Endothelial cell of umbilical vein (primary cell): ENCODE measurements at regions not wholly inside any gene's neighbourhood (a gene's known extent, or its start where the extent isn't known, plus 50 kb on each side); places are given as distances from the start of the nearest gene placed in this dataset.

Experiments
- EZH2 ChIP-seq: IDR thresholded peaks from 2 replicates; pipeline ENCODE4 v1.6.1; 2012; ENCODE audit warnings: borderline replicate concordance, low read depth, mild to moderate bottlenecking, moderate library complexity, low read length, inconsistent platforms; ENCODE audit not compliant: severe bottlenecking
- FOS ChIP-seq: IDR thresholded peaks from 2 replicates; pipeline ENCODE4 v1.6.1; 2011; ENCODE audit warnings: mild to moderate bottlenecking, low read length, moderate library complexity, borderline replicate concordance; ENCODE audit not compliant: insufficient read depth
- GATA2 ChIP-seq: IDR thresholded peaks from 2 replicates; pipeline ENCODE4 v1.7.0; 2011; ENCODE audit warnings: low read depth, mild to moderate bottlenecking, moderate library complexity, mixed read lengths, low read length; ENCODE audit not compliant: insufficient read length, insufficient read depth
- JUN ChIP-seq: IDR thresholded peaks from 2 replicates; pipeline ENCODE4 v1.6.1; 2011; ENCODE audit warnings: borderline replicate concordance, low read depth; ENCODE audit not compliant: insufficient read length, insufficient read depth
- MYC ChIP-seq: IDR thresholded peaks from one replicate; pipeline ENCODE4 v1.6.1; 2011; ENCODE audit warnings: mild to moderate bottlenecking, low read depth, low read length
- POLR2A ChIP-seq: IDR thresholded peaks from 2 replicates; pipeline ENCODE4 v1.6.1; 2012; ENCODE audit warnings: low read depth, mild to moderate bottlenecking, control low read depth, low read length
- POLR2AphosphoS5 ChIP-seq: IDR thresholded peaks from 2 replicates; pipeline ENCODE4 v1.6.1; 2012; ENCODE audit warnings: low read depth, mild to moderate bottlenecking, control low read depth, low read length, moderate library complexity; ENCODE audit not compliant: insufficient read depth
- TF ChIP-seq, protein P1 (sequence below), 2 donors: IDR thresholded peaks; 1 replicate in 1 of 2; 2 replicates in 1 of 2; pipeline ENCODE4 v1.5.1; 2011; ENCODE audit warnings: low read length in 2 of 2, mild to moderate bottlenecking in 2 of 2, moderate library complexity in 2 of 2, control low read depth in 1 of 2, inconsistent platforms in 1 of 2, low read depth in 1 of 2; ENCODE audit not compliant: insufficient read depth in 1 of 2; ENCODE audit errors: extremely low read depth in 1 of 2
- TF ChIP-seq, protein P2 (sequence below): IDR thresholded peaks from 2 replicates; pipeline ENCODE4 v1.6.1; 2011; ENCODE audit not compliant: insufficient read depth, insufficient read length

DNA sequence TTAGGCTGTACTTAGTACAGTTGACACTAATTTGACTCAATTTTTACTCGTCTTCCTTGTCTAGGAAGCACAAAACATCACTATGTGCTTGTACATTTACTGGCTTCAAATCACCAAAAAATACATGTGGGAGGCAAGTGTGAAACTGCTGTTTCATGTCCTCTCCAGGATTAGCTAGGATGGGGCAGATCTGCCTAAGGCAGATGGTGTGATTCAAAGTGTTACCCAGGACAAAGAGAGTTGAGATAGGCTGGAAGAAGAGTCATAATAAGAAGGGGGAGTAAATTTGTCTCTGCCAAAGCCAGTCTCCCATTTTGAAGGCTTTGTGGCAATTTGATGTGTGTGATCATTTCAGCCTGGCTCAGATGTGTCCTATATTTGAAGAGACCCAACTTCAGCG, 821.6 kb upstream of the ZEB2 start:
- TF ChIP-seq, protein P1, sequence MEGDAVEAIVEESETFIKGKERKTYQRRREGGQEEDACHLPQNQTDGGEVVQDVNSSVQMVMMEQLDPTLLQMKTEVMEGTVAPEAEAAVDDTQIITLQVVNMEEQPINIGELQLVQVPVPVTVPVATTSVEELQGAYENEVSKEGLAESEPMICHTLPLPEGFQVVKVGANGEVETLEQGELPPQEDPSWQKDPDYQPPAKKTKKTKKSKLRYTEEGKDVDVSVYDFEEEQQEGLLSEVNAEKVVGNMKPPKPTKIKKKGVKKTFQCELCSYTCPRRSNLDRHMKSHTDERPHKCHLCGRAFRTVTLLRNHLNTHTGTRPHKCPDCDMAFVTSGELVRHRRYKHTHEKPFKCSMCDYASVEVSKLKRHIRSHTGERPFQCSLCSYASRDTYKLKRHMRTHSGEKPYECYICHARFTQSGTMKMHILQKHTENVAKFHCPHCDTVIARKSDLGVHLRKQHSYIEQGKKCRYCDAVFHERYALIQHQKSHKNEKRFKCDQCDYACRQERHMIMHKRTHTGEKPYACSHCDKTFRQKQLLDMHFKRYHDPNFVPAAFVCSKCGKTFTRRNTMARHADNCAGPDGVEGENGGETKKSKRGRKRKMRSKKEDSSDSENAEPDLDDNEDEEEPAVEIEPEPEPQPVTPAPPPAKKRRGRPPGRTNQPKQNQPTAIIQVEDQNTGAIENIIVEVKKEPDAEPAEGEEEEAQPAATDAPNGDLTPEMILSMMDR (IDR thresholded peaks at IDR 0.05; ENCODE audit: extremely low read depth in 1 of 2, insufficient read depth in 1 of 2, low read depth in 1 of 2, low read length in 2 of 2), result no peak
- TF ChIP-seq EZH2 (no peak), POLR2A (no peak), FOS (no peak), JUN (no peak), MYC (no peak), POLR2AphosphoS5 (no peak), GATA2 (no peak)
- TF ChIP-seq, protein P2, sequence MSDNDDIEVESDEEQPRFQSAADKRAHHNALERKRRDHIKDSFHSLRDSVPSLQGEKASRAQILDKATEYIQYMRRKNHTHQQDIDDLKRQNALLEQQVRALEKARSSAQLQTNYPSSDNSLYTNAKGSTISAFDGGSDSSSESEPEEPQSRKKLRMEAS, result no peak
